ENCODE measurements at regions not wholly inside any gene's neighbourhood (a gene's known extent, or its start where the extent isn't known, plus 50 kb on each side); places are given as distances from the start of the nearest gene placed in this dataset.

GRCh38 chr1:69499203-69499803 lies 68.4 kb upstream of the LRRC7 start:
- no peaks in the 10 kb centered on the region for H3K4me1 ChIP-seq
- H3K4me3 ChIP-seq = no peak overlapping the region
- H3K27ac ChIP-seq = no peak overlapping the region
- no peaks in the 10 kb centered on the region for H3K36me3 ChIP-seq
- H3K9me3 ChIP-seq = no peaks in the 10 kb centered on the region
- no peak for DNase-seq
- WGBS, 4 donors = 84 to 93% (median 89%) methylated on average over 7 of the region's 7 CpGs
- H3K27me3 ChIP-seq = no peaks in the 10 kb centered on the region
- intact Hi-C loops (cut with DNase I) = no loop called here
- no peak for ATAC-seq
- TF ChIP-seq, protein P1, sequence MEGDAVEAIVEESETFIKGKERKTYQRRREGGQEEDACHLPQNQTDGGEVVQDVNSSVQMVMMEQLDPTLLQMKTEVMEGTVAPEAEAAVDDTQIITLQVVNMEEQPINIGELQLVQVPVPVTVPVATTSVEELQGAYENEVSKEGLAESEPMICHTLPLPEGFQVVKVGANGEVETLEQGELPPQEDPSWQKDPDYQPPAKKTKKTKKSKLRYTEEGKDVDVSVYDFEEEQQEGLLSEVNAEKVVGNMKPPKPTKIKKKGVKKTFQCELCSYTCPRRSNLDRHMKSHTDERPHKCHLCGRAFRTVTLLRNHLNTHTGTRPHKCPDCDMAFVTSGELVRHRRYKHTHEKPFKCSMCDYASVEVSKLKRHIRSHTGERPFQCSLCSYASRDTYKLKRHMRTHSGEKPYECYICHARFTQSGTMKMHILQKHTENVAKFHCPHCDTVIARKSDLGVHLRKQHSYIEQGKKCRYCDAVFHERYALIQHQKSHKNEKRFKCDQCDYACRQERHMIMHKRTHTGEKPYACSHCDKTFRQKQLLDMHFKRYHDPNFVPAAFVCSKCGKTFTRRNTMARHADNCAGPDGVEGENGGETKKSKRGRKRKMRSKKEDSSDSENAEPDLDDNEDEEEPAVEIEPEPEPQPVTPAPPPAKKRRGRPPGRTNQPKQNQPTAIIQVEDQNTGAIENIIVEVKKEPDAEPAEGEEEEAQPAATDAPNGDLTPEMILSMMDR (IDR thresholded peaks at IDR 0.05) = no peak
- no peak for TF ChIP-seq POLR2A (IDR thresholded peaks at IDR 0.05)

- intact Hi-C loops (cut with DNase I) = loop anchor here in 1 of 10 donors (10.0 kb wide), 1 partner anchor 62 kb away; the partner anchor contains the start of gene LRRC7
- Histone ChIP-seq H3K27me3 (no peaks in the 10 kb centered on the region), H3K4me3 (no peak overlapping the region), H3K9me3 (no peaks in the 10 kb centered on the region), H3K36me3 (no peaks in the 10 kb centered on the region), H3K4me1 (no peaks in the 10 kb centered on the region), H3K27ac (no peak overlapping the region)
- TF ChIP-seq, protein P1 (IDR thresholded peaks at IDR 0.05) = no peak
- TF ChIP-seq POLR2A (IDR thresholded peaks at IDR 0.05) = no peak
- 56 to 76% (median 69%) methylated on average over 4 of the region's 4 CpGs for WGBS, 4 donors
- ATAC-seq = no peak
- no peak for DNase-seq
Measured at GRCh38 chr1:69502991-69503390, 64.7 kb upstream of the LRRC7 start.

DNA sequence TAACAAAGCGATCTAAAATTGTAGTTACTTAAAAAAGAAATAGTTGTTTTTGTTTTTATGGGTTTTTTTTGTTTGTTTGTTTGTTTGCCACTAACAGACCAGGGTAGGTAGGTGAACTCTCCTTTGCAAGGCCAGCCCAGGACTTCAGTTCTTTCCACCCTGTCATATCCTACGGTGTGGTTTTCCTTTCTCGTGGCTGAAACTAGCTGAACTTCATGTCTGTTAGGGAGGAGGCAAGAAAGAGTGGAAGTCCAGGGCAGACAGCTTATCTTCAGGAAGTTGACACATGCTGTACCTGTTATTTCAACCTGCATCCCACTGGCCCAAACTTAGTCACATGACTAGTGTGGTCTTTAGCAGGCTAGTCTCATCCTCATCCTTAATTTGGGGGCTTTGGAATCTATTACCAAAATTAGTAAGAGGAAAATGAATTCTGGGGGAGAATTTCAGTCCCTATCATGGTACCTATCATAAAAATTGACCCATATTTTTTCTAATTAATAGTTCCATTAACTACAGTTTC lies 62.9 kb upstream of the LRRC7 start:
- no peaks in the 10 kb centered on the region for H3K9me3 ChIP-seq
- no peaks in the 10 kb centered on the region for H3K36me3 ChIP-seq
- no peaks in the 10 kb centered on the region for H3K27me3 ChIP-seq
- no peaks in the 10 kb centered on the region for H3K4me1 ChIP-seq
- intact Hi-C loops (cut with DNase I) = loop anchor here in 1 of 10 donors (10.0 kb wide), 1 partner anchor 60 kb away; the partner anchor contains the start of gene LRRC7
- no peak overlapping the region for H3K27ac ChIP-seq
- no peak for DNase-seq
- H3K4me3 ChIP-seq = no peak overlapping the region
- WGBS, 4 donors = 40 to 63% (median 53%) methylated on average over 3 of the region's 3 CpGs
- ATAC-seq = no peak
- TF ChIP-seq POLR2A (IDR thresholded peaks at IDR 0.05) = no peak

GRCh38 chr1:69506311-69506710 lies 61.4 kb upstream of the LRRC7 start:
- H3K27ac ChIP-seq = no peak overlapping the region
- no peak overlapping the region for H3K4me3 ChIP-seq
- intact Hi-C loops (cut with DNase I) = loop anchor here in 1 of 10 donors (10.0 kb wide), 1 partner anchor 58 kb away; the partner anchor contains the start of gene LRRC7
- no peak for DNase-seq
- 86 to 92% (median 90%) methylated on average over 2 of the region's 2 CpGs for WGBS, 4 donors
- TF ChIP-seq, protein P1 (IDR thresholded peaks at IDR 0.05) = no peak
- TF ChIP-seq POLR2A (IDR thresholded peaks at IDR 0.05) = no peak
- no peaks in the 10 kb centered on the region for H3K27me3 ChIP-seq
- no peak for ATAC-seq
- H3K9me3 ChIP-seq = no peaks in the 10 kb centered on the region
- H3K36me3 ChIP-seq = no peaks in the 10 kb centered on the region
- H3K4me1 ChIP-seq = no peaks in the 10 kb centered on the region
